ENCODE measurements at regions not wholly inside any gene's neighbourhood (a gene's known extent, or its start where the extent isn't known, plus 50 kb on each side); places are given as distances from the start of the nearest gene placed in this dataset.

DNA sequence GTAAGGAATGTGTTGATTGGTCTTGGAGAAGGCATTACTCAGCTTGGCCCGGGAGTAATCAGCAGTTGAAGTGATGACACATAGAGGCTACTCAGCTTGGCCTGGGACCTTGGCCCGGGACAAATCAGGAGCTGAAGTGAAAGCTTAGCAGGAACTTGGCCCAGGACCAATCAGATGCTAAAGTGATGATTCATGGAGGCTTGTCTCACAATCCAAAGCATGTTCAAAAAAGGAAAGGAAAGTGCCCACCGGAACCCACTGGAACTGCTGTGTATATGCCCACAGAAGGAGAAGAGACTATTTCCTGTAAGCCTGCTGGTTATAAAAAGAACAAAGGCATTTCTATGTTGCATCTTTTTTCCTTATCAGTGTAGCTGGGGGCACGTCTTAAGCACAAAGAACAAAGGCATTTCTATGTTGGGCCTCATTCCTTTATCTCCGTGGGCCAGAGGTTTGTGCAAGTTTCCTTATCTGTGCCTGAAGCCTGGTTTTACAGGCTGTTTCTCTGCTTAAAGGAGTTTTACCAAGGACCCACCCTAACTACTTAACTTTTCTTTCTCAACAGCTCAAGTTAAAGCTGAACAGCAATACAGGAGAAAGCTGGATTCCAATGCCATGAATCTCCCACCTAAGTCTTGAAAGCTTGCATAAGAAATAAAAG lies 1176.7 kb downstream of the NLGN4X start:
- peak; percentile 66 to 85 for DNase-seq
- H3K4me3 ChIP-seq: no peak overlapping the region
- H3K27ac ChIP-seq: peak overlapping the region; percentile 70 to 75
- no peaks in the 10 kb centered on the region for H3K27me3 ChIP-seq
- TF ChIP-seq, protein P1, sequence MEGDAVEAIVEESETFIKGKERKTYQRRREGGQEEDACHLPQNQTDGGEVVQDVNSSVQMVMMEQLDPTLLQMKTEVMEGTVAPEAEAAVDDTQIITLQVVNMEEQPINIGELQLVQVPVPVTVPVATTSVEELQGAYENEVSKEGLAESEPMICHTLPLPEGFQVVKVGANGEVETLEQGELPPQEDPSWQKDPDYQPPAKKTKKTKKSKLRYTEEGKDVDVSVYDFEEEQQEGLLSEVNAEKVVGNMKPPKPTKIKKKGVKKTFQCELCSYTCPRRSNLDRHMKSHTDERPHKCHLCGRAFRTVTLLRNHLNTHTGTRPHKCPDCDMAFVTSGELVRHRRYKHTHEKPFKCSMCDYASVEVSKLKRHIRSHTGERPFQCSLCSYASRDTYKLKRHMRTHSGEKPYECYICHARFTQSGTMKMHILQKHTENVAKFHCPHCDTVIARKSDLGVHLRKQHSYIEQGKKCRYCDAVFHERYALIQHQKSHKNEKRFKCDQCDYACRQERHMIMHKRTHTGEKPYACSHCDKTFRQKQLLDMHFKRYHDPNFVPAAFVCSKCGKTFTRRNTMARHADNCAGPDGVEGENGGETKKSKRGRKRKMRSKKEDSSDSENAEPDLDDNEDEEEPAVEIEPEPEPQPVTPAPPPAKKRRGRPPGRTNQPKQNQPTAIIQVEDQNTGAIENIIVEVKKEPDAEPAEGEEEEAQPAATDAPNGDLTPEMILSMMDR (IDR thresholded peaks at IDR 0.05): no peak
- H3K36me3 ChIP-seq: no peaks in the 10 kb centered on the region
- H3K9me3 ChIP-seq: no peaks in the 10 kb centered on the region
- peaks cover 0 to 10% (median 0%) of the 10 kb centered on the region in 4 donors for H3K4me1 ChIP-seq
- intact Hi-C loops (cut with DNase I; ENCODE audit: low total_unique reads): no loop called here

DNA sequence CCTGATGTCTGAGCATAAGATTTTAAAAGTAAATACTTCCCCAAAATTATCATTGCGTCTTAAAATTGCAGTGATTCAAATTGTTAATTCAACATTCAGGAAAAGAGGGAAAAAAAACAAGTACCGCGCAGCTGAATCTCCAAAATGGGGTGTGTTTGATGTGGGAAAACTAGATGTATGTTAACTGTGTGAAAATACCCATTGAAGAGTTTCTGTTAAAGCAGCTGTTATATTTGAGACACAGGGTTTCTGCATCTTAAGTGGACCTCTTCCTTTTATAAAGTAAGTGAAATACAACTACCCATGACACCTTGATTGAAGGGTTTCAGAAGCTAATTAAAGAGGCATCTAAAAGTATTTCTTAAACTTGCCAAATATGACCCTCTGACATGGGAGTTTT lies 1186.1 kb downstream of the NLGN4X start:
- intact Hi-C loops (cut with DNase I; ENCODE audit: low total_unique reads): no loop called here
- H3K4me3 ChIP-seq: no peak overlapping the region
- H3K27ac ChIP-seq: no peak overlapping the region
- H3K27me3 ChIP-seq: no peaks in the 10 kb centered on the region
- H3K36me3 ChIP-seq: no peaks in the 10 kb centered on the region
- H3K4me1 ChIP-seq: no peaks in the 10 kb centered on the region
- no peak for DNase-seq
- TF ChIP-seq, protein P1 (IDR thresholded peaks at IDR 0.05): no peak
- H3K9me3 ChIP-seq: no peaks in the 10 kb centered on the region

DNA sequence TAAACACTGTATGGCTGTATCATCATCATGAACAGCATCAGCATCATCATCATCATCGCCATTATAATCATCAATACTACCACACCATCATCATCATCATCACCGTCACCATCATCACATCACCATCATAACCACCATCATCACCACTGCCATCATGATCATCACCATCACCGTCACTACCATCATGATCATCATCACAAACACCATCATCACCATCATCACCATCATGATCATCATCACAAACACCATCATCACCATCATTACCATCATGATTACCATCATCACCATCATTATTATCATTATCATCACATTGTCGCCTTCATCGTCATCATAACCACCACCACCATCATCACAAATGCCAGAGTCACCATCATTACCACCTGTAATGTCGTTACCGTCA lies 1196.9 kb downstream of the NLGN4X start:
- Histone ChIP-seq H3K4me3 (no peak overlapping the region), H3K4me1 (no peaks in the 10 kb centered on the region), H3K36me3 (no peaks in the 10 kb centered on the region), H3K27ac (no peak overlapping the region), H3K9me3 (no peaks in the 10 kb centered on the region), H3K27me3 (no peaks in the 10 kb centered on the region)
- TF ChIP-seq, protein P1 (IDR thresholded peaks at IDR 0.05): no peak
- no peak for DNase-seq
- intact Hi-C loops (cut with DNase I; ENCODE audit: low total_unique reads): no loop called here

DNA sequence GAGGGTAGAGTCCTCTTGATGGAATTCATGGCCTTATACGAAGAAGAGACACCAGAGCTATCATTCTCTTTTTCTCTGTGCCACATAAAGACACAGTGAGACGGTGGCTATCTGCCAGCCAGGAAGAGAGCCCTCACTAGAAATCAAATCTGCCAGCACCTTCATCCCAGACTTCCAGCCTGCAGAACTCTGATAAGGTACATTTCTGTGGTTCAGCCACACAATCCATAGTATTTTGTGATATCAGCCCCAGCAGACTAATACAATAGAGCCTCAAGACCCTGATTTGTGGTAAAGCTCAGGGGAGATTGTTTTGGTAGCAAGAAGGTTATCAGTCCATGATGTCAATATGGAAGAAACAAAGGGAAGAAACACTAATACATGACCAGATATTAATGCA lies 1213.2 kb downstream of the NLGN4X start:
- TF ChIP-seq, protein P1 (IDR thresholded peaks at IDR 0.05): no peak
- H3K27ac ChIP-seq: no peak overlapping the region
- intact Hi-C loops (cut with DNase I; ENCODE audit: low total_unique reads): no loop called here
- no peaks in the 10 kb centered on the region for H3K36me3 ChIP-seq
- H3K4me3 ChIP-seq: no peak overlapping the region
- DNase-seq: no peak
- H3K4me1 ChIP-seq: no peaks in the 10 kb centered on the region
- H3K9me3 ChIP-seq: no peaks in the 10 kb centered on the region
- H3K27me3 ChIP-seq: no peaks in the 10 kb centered on the region

DNA sequence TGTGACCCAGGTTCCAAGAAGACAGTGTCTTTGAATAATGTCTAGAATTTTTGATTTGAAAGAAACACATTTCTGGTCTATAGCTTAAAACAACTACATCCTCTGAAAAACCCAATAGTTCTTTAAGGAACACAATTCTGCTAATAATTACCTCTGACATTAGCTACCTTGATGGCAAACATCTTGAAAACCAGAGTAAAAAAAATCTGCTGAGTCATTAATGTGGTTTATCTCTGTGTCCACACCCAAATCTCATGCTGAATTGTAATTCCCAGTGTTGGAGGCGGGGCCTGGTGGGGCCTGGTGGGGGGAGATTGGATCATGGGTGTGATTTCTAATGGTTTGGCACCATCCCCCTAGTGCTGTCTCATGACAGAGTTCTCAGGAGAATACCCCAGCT lies 1233.8 kb downstream of the NLGN4X start:
- Histone ChIP-seq H3K4me1 (no peaks in the 10 kb centered on the region), H3K4me3 (no peak overlapping the region), H3K27ac (no peak overlapping the region), H3K27me3 (no peaks in the 10 kb centered on the region), H3K36me3 (no peaks in the 10 kb centered on the region), H3K9me3 (peaks cover 0 to 9% (median 0%) of the 10 kb centered on the region in 3 donors)
- no peak for DNase-seq
- intact Hi-C loops (cut with DNase I; ENCODE audit: low total_unique reads): no loop called here
- TF ChIP-seq, protein P1 (IDR thresholded peaks at IDR 0.05): no peak

DNA sequence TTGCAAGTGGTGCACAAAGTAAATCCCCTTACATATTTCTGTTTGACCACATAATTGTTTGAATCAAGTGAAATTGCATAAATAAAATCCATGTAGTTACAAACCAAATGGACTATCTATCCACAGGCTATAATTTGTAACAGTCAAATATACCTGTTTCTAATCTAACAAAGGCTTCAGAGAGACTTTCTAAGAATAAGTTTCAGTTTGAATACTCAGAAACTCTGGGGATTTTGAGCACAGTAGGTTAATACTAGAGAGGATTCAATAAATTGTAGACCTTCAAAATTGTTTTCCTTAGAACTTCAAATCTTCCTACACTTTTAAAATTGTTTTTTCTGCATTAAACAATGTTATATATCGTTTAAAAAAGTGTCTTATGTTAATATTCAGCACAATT lies 1250.1 kb downstream of the NLGN4X start:
- no peak for DNase-seq
- H3K4me1 ChIP-seq: no peaks in the 10 kb centered on the region
- H3K36me3 ChIP-seq: no peaks in the 10 kb centered on the region
- no peak overlapping the region for H3K4me3 ChIP-seq
- H3K27me3 ChIP-seq: no peaks in the 10 kb centered on the region
- TF ChIP-seq, protein P1 (IDR thresholded peaks at IDR 0.05): no peak
- H3K9me3 ChIP-seq: peaks cover 0 to 7% (median 0%) of the 10 kb centered on the region in 3 donors
- intact Hi-C loops (cut with DNase I; ENCODE audit: low total_unique reads): no loop called here
- no peak overlapping the region for H3K27ac ChIP-seq

Data from tibial artery (tissue), 4 donors.